Glomerular visceral epithelial cell (primary cell): ENCODE measurements at regions not wholly inside any gene's neighbourhood (a gene's known extent, or its start where the extent isn't known, plus 50 kb on each side); places are given as distances from the start of the nearest gene placed in this dataset.
"Not testable (repeated sequence)": the region's sequence is repeated elsewhere in the genome, so short reads cannot be mapped to it uniquely, and the experiment has no call there.

Source experiments
- DNase-seq: peaks from one replicate; pipeline ENCODE4 v3.0.0-alpha.2; 2016; ENCODE audit errors: extremely low spot score

DNA sequence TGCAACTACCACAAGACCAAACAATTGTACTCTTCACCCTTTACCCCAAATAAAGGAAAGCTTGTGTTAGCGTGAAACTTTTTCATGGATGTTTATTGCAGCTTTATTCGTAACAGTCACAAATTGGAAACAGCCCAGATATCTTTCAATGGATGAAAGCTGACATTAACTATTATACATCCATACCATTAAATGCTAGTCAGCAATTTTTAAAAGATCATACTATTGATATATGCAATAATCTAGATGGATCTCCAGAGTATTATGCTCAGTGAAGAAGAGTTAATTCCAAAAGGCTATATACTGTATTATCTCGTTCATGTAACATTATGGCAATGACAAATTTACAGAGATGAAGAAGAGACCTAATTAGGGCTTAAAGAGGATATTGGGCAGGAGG lies 1491.2 kb upstream of the CDH8 start:
- DNase-seq: no peak

DNA sequence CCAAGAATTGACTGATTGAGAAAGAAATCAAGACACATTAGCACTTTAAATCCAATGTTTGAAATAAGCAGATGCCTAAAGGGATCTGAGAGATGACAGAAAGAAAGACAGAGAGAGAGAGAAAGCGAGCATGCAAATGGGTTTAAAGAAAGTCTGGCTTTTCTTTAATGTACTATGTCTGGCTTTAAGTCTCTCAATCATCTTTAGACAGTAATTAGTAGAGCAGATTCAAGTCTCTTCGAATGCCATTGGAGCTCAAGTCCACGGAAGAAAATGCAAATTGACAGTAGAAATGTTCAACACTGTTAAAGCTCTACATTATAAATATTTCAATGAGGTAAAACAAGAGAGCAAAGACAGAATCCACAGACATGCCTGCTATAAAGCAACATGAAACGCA lies 1480.2 kb upstream of the CDH8 start:
- no peak for DNase-seq

DNA sequence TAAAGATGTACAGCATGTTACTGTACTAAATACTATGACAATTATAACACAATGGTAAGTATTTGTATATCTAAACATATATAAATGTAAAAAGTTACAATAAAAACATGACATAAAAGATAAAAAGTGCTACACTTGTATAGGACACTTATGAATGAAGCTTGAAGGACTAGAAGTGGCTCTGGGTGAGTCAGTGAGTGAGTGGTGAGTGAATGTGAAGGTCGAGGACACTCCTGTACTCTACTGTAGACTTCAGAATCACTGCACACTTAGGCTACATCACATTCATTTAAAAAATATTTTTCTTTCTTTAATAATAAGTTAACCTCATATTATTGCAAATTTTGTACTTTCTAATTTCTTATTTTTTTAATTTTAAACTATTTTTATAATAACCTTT lies 1476.7 kb upstream of the CDH8 start:
- no peak for DNase-seq

DNA sequence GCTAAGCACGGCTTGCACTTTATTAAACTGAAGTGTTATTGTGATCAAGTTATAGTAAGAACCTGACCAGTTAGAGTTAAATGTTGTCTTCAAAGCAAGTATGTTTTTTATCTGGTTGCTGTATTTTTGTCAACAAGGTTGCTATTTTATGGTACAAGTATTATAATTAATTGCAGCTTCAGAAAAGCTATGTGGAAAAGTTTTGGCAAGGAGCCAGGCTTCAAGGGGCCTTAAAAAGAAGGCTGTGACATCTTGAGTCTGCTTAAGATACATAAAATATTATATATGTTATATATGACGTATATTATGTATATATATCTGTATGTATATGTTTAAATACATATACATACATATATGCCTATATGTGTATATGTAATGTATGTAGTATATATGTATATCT lies 1461.2 kb upstream of the CDH8 start:
- DNase-seq: no peak

DNA sequence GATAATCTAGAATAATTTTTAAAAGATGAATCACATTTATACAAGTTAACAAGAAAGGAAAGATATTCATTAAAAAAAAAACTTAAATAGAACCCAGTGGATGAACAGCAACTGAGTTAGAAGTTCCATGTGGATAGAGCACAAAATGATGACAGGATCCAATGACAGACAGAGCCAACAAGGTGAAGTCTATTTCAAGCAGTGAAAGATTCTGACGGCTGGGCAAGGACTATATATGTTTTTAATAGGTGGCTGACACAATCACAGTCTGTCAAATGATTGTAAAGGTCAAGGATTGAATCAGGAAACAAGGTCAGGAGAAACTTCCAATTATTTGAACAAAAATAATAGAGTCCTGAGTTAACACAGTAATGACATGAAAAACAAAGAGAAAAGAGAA lies 1460.0 kb upstream of the CDH8 start:
- no peak for DNase-seq

DNA sequence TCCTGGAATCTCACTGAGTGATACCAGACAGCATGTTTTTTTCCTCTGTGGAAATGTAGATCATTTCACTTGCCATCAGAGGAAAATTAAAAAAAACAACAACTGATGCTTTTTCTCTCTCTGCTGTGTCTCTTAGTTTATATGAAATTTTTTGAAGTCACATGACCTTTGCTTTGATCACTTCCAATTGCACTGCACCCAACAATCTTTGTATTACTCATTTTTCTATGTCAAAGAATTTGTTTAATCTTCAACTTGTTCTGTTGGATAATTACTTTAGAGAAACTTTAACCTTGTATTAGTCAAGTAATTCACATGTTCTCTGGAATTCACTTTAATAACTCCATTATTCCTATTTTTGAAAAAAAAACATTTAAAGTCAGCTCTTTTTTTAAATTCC lies 1452.7 kb upstream of the CDH8 start:
- DNase-seq: no peak

DNA sequence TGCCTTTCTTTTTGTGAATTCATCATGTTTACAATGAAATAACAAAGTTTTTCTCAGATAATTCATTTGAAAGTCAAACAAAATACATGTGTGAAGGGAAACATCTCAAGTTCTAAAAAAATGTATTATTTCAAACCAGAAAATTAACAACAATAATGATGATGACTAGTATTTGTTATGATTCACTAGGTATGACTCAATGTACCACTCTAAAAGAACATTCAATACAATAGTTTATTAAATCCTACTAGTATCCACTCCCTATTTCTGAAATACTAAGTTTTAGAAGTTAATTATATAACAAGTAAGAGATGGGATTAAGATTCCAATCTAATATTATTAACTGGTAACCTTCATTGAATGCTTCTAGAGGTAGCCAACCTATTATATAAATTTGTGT lies 1444.8 kb upstream of the CDH8 start:
- DNase-seq: no peak

DNA sequence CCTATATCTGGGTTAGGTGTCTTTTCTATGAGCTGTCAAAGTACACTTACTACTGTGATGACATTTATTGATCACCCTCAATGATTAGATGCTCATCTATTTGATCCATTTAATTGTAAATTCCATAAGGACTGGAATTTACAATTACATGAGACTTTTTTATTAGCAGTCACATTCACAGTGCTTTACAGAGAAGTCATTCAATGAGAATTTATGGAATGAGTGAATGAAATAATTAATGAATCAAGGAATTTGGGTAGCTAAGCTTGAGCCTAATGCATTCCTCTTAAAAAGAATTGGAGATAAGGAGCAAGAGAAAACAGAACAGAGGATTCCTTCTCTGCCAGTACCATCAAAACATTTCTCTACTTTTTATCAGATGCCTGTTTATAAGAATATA lies 1437.5 kb upstream of the CDH8 start:
- no peak for DNase-seq

DNA sequence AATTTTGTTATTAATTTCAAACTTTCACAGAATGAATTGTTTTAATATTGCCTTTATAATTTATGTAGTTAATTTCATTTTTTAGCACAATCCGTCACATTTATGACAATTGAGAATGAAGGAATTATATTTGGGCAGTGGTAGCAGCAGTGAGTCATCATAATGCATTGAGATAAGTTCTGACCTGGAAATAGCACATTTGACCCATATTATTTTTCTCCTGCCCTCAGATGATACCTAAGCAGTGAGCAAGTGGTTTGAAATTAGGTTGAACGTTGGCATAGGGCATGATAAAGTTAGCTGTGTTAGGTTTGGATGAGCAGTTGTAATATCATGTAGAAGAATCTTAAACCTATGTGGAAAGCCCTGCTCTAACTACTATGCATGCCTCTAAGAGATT lies 1431.3 kb upstream of the CDH8 start:
- no peak for DNase-seq

DNA sequence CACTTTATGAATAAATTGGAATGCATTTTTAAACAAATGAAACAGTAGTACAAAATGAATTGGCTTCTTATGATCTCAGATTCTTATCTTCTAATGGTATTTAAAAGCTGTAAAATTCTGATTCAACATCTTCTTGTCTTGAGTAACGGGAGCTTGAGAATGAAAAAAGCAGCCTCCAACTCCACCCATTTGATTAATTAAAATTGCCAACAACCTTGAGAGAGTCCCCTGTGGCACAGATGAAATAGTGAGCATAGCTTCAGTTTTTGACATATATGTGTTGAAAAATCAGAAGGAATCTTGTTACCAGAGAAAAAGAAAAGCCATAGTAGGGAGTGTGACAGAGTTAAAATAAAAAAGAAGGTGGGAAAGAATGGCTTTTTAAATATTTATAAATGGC lies 1426.1 kb upstream of the CDH8 start:
- no peak for DNase-seq

DNA sequence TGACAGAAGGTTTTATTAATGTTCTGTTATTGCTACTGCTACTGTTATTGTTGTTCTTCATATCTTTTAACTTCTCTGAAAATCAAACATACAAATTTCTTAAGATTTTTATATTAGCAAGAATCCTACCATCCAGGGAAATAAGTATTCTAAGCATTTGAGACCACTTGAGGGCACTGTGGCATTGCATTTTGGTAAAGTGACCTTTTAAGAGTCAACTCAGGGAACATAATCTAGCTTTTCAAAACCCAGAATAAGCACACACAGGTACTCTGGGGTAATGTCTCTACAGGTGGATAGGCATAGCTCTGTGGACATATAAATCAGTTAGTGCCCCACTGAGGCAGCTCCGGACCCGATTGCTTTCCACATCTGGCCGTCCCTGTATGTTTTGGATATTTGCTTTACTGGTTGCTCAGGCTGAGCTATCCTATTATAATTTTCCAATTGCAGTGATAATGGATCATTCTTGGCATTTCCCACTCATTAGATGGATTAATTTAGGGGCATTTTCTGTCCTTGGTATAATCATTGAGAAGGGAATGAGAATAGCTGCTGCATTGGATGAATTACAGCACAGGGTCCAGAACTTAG lies 1425.1 kb upstream of the CDH8 start:
- peak; percentile 38 for DNase-seq

DNA sequence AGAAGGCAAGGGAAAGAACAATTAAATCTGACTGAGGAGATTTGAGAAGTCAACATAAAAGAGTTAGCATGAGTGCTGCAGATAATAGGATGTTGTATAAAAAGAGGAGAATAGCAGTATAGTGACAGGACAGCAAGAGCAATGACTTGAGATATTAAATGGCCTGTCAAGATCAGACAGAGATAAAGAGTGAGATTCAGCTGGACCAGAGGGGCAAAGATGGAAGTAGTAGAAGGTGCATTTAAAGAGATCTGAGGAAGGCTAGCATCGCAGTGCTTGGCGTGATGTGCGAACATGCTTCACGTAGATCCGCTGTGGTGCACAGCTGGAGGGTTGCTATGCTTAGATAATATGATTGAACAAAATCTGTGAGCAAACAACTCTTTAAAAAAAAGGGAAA lies 1422.6 kb upstream of the CDH8 start:
- no peak for DNase-seq

DNA sequence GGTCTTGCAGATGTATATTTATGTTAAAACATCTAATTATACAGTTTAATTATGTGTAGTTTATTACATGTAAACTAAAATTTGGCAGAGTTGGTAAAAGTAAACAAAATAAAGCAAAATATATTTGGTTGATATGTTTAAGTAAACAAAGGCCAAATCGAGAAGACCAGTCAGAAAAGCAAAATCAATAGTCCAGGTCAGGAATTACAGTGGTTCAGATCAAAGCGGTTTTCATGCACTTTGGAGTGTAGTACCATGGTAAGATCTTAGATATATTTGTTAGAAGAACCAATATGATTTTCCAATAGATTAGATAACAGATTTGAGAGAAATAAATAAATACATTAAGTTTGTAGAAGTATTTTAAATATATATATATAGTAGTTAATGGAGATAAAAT lies 1421.6 kb upstream of the CDH8 start:
- no peak for DNase-seq

DNA sequence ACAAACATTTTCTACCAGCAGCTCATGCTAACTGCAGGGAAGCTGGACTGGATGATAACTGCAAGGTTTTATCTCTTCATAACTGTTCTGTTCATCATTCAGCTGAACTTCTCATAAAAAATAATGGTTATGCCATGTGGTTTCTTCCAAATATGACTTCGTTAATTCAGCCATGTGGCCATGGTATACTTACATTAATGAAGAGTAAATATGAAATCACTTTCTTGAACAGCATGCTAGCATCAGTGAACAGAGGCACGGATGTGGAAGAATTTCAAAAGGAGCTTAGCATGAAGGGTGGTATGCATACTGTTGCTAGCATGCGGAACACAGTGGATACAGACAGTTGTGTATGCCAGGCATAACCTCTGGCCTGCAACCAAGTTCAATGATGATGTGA lies 1417.0 kb upstream of the CDH8 start:
- no peak for DNase-seq

DNA sequence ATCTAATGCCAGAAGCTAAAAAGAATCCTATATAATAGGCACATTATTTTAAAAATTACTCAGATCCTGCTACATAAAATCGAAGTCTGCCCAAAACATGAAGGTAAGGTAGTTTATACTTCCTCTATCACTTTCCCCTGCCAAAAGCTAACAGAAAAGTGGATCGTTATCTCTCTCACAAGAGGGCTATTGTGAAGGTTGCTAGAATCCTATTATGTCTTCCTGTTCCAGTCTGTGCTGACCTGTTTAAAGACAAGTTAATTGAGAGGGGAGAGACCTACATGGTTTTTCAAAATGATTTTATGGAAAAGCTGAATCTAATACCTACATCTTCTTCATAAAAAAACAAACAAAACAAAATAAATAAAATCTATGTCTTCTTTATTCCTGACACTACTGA lies 1410.9 kb upstream of the CDH8 start:
- no peak for DNase-seq

DNA sequence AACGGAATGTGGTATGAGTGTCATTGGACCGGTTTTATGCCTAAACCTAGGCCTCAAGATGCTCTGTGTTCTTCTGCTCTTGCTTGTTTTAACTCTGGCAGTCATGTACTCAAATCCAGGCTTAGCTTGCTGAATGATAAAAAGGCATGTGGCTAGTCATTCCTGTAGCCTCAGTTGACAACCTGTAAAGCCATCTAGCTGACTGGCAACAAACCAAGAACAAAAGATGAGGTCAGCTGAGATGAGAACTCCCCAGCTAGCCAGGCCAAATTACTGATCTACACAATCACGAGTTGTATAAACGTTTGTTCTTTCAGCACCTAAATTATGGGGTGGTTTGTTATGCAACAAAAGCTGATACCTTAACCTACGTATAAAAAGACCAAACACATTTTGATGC lies 1406.0 kb upstream of the CDH8 start:
- DNase-seq: no peak

DNA sequence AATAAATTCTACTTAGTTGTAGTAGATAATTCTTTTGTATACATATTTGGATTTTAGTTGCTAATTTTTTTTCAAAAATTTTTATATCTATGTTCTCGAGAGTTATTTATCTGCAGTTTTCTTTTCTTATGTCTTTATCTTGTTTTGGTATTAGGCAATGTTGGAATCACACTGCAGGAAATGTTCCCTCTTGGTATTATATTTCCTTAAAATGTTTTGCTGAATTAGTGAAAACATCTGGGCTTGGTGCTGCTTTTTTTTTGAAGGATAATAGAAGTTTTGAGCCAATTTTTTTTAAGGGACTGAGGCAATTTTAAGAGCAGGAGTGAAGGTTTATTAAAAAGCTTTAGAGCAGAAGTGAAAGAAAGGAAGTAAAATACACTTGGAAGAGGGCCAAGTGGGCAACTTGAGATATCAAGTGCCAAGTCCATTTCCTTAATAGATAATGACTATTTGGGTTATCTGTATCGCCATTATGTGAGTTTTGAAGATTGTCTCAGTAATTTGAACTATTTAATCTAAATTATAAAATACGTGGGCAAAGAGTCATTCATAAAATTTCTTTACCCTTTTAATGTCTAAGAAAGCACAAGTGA lies 1390.1 kb upstream of the CDH8 start:
- no peak for DNase-seq

DNA sequence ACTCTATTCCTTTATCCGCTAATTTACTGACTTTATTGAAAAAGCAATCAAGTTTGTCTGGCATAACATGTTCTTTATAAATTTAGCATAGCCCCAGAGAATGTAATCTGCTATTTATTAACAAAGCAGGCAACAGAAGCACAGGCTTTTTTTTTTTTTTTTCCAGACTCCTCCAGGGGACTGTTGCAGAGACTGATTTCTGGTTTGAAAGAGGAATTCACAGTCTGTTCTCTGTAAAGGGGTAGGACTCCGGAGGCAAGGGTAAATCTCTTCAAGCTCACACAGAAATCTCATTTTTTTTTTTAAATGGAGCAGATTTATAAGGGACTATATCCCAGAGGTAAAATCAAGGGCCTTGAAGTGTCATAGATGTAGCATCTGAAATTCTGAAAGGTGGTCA lies 1386.5 kb upstream of the CDH8 start:
- no peak for DNase-seq

DNA sequence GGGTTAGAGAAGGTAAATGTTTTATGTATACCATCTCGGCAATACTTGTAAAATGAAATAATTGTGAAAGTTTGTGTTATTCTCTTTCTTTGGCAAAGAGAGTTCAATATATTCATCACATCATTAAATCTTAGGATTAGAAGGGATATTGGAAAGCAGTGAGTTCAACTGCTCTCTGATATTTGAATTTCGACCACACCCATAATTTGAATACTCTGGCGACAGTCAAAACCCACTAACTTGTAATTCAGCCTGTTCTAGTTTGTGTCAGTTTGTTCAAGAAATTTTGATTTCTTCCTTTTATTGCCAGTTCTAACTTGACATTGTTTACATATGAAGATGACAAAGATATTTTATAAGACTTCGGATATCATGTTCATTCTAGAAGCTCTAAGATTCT lies 1380.5 kb upstream of the CDH8 start:
- DNase-seq: no peak

DNA sequence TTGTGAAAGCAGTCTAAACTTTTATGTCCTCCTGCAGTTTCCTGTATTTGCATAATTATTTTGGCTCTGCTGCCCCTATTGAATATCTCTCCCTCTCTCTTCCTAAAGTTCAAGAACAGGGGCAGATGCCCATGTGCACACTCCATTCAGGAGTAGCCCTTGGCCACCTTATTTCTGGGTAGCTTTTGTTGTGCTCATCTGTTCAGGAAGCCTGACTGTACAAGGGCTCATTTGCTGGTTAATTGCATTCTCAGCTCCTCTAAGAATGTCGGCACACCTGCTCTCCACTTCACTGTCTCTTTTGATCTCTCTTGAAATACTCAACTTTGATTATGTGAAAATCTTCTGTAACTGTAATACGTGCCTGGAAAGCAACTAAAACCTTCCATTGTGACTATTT lies 1378.8 kb upstream of the CDH8 start:
- DNase-seq: no peak

DNA sequence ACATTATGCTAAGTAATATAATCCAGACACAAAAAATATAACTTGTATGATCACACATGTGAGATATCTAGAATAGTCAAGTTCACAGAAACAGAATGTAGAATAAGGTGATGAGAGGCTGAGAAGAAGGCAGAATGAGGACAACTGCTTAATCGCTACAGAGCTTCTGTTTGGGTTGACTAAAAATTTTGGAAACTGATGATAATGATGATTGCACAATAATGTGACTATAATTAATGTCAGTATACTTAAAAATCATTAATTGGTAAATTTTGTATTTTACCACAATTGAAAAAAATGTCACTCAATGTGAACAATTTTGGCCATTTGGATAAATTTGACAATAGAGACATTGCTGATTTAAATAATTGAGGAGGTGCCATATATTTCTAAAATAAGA lies 1374.4 kb upstream of the CDH8 start:
- no peak for DNase-seq

DNA sequence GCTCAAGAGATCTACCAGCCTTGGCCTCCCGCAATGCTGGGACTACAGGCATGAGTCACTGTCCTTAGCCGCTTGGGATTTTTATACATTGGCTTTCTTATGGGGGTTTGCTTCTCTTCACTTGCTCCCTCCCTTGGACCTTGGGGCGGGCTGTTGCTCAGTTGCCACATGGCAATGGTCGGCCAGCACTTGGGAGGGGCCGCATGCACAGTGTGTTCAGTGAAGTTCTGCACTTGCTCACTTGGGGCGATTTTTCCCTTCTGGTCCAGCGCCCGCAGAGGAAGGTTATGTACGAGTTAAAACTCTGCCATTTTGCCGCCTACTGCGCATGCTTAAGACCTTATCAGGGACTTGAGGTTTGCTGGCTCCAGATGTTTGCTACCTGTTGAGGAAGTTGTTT lies 1367.6 kb upstream of the CDH8 start:
- DNase-seq: no peak

DNA sequence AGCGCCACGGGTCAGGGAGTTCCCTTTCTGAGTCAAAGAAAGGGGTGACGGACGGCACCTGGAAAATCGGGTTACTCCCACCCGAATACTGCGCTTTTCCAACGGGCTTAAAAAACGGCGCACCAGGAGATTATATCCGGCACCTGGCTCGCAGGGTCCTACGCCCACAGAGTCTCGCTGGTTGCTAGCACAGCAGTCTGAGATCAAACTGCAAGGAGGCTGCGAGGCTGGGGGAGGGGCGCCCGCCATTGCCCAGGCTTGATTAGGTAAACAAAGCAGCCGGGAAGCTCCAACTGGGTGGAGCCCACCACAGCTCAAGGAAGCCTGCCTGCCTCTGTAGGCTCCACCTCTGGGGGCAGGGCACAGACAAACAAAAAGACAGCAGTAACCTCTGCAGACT lies 1352.0 kb upstream of the CDH8 start:
- not testable (repeated sequence) for DNase-seq

DNA sequence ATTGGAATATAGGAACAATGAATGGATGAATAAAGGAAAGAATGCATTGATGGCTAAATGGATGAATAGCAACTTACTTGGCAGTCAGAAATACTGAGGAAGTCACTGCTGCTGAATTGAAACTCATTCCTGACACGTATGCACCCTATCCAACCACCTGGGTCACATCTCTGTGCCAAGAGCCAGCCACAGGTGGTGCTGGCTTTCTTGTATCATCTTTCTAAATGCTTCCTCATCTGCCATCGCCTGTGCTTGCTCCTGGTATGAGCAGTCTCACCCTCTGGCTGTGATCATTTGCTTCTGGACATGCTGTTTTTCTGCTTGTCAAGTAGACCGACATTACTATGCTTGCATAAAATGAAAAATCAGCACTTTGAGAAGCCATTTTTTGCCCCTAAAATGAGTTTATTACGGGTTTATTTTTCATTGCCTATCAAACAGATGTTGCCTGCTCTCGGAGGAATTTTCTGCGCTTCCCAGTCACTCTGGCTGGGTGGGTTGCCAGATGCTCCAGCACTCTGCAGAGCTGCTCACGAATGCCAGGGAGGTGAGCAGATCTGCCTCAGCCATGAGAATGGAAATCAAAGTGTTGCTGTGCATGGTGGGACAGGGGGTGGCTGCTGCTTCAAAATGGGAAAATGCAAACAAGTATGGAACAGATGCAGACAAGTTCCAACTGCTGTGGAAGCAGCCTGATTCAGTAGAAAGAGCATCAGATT lies 1349.6 kb upstream of the CDH8 start:
- no peak for DNase-seq
